ENCODE measurements at regions not wholly inside any gene's neighbourhood (a gene's known extent, or its start where the extent isn't known, plus 50 kb on each side); places are given as distances from the start of the nearest gene placed in this dataset.

GRCh38 chr6:166691746-166692145 is 64.7 kb upstream of the RPS6KA2 start:
- TF ChIP-seq POLR2A (IDR thresholded peaks at IDR 0.05; ENCODE audit: low read depth, low read length) = no peak
- TF ChIP-seq POLR2AphosphoS5 (IDR thresholded peaks at IDR 0.05; ENCODE audit: low read depth, low read length) = no peak
- no peak for TF ChIP-seq TAF1 (IDR thresholded peaks at IDR 0.05; ENCODE audit: borderline replicate concordance, low read depth, low read length)

Measured in GM12892 (cell line).